ENCODE measurements at regions not wholly inside any gene's neighbourhood (a gene's known extent, or its start where the extent isn't known, plus 50 kb on each side); places are given as distances from the start of the nearest gene placed in this dataset.
"Not testable (repeated sequence)": the region's sequence is repeated elsewhere in the genome, so short reads cannot be mapped to it uniquely, and the experiment has no call there.

DNA sequence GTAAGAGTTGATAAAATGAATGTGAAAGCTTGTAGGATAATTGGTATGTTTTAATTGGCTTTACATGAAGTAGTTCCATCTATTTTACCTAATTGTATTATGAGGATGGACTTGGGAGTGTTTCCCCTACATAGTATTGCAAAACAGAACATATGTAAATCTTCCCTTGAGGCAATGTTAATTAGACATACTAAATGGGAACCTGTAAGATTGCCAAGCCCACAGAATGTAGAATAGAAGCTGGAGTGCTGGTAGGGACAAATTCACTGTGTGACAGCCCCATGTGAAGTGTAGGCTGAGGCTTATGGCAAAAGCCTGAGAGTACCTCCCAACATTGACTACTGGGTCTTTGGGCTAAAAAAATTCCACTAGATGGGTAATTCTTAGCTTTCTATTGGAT is 615.0 kb upstream of the AMOT start:
- no peak for DNase-seq (ENCODE audit: low read depth, low spot score)
- no peak overlapping the region for H3K4me3 ChIP-seq (ENCODE audit: low read length)

GRCh38 chrX:113429011-113429410 is 588.4 kb upstream of the AMOT start:
- H3K4me3 ChIP-seq (ENCODE audit: low read length): no peak overlapping the region
- DNase-seq (ENCODE audit: low read depth, low spot score): no peak

DNA sequence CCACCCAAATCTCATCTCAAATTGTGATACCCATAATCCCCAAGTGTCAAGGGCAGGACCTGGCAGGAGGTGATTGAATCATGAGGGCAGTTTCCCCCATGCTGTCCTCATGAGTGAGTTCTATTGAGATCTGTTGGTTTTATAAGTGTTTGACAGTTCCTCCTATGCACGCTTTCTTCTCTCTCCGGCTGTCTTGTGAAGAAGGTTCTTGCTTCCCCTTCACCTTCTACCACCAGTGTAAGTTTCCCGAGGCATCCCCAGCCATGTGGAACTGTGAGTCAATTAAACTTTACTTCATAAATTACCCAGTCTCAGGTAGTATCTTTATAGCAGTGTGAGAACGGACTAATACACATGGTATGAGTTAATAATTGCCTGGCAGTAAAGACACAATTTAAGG is 581.7 kb upstream of the AMOT start:
- no peak for DNase-seq (ENCODE audit: low read depth, low spot score)
- no peak overlapping the region for H3K4me3 ChIP-seq (ENCODE audit: low read length)

DNA sequence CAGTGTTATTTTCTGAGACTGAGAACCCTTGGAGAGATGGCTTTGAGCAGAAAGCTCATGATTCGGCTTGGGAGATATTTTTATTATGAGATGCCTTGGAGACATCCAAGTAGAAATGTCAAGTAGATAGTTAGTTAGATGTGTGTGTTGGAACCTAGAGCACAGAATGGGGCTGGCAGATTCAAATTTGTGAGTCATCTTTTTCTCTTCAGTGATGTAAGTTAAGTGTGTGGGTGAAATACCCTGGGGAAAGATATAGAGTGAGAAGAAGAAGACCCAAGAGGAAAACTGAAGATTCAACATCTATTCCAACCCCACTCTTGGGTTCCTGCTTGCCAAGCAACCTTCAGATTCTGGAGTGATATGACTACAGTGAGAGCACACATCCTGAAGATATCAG is 580.8 kb upstream of the AMOT start:
- no peak overlapping the region for H3K4me3 ChIP-seq (ENCODE audit: low read length)
- no peak for DNase-seq (ENCODE audit: low read depth, low spot score)

DNA sequence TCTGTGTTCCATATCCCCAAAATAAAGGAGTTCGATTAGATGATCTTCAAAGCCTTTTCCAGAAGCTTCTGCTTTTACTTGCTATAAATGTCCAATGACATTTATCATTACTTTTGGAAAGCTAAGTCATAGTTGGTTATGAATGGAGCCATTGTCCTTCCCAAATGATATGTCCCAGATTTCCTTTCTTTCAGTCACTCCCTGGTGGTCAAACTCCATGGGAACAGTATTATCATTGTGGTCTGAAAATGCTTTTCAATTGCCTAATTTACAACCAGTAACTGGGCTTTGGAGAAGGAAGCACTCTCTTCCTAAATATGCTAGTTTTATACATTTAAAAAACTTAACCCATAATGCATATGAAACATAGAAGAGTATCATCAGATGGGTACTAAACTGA is 571.5 kb upstream of the AMOT start:
- no peak overlapping the region for H3K4me3 ChIP-seq (ENCODE audit: low read length)
- DNase-seq (ENCODE audit: low read depth, low spot score): no peak

GRCh38 chrX:113408843-113409242 is 568.2 kb upstream of the AMOT start:
- DNase-seq (ENCODE audit: low read depth, low spot score): no peak
- no peak overlapping the region for H3K4me3 ChIP-seq (ENCODE audit: low read length)

GRCh38 chrX:113400193-113400704 is 559.6 kb upstream of the AMOT start:
- DNase-seq (ENCODE audit: low read depth, low spot score): no peak
- no peak overlapping the region for H3K4me3 ChIP-seq (ENCODE audit: low read length)

GRCh38 chrX:113399506-113400192 is 559.0 kb upstream of the AMOT start:
- no peak overlapping the region for H3K4me3 ChIP-seq (ENCODE audit: low read length)
- DNase-seq (ENCODE audit: low read depth, low spot score): no peak

DNA sequence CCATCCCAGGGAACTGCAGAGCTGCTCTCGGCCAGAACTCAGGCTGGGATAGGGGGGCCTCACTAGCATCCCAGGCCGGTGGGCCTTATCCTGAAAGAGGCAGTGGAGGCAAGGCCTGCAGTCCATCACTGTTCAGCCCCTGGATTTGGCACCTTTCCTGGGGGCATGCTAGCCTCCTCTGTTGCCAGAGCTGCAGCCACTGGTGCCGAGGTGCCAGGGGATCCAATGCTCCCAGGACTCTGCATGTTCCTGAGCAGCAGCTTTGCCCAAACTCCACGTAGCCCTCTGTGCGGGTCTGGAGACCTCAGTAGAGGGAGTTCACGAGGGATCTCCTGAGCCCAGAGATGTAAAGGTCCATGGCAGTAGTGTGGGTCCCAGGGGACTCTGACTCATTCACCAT is 551.7 kb upstream of the AMOT start:
- no peak for DNase-seq (ENCODE audit: low read depth, low spot score)

DNA sequence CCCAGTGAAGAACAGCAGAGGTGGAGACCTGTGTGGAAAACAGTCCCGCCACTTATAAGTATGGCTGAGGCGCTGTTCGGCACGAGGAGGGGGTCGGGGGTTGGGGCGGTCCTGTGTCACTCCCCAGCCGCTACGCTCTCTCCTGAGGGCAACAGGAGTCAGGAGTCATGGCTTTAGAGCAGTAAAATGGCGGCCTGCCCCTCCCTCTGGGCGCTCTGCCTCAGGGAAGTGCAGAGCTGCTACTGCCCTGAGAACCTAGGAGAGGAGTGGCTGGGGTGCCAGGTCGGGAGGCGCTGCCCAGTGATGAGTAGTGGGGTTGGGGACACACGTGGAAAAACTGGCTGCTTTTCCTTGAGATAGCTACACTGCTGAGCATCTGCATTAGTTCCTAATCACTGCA is 551.2 kb upstream of the AMOT start:
- DNase-seq (ENCODE audit: low read depth, low spot score): no peak
- H3K4me3 ChIP-seq (ENCODE audit: low read length): no peak overlapping the region

More for the DNA sequence above, 551.7 kb upstream of the AMOT start:
- no peak overlapping the region for H3K4me3 ChIP-seq (ENCODE audit: low read length)

GRCh38 chrX:113390531-113390930 is 549.9 kb upstream of the AMOT start:
- DNase-seq (ENCODE audit: low read depth, low spot score): no peak
- no peak overlapping the region for H3K4me3 ChIP-seq (ENCODE audit: low read length)

DNA sequence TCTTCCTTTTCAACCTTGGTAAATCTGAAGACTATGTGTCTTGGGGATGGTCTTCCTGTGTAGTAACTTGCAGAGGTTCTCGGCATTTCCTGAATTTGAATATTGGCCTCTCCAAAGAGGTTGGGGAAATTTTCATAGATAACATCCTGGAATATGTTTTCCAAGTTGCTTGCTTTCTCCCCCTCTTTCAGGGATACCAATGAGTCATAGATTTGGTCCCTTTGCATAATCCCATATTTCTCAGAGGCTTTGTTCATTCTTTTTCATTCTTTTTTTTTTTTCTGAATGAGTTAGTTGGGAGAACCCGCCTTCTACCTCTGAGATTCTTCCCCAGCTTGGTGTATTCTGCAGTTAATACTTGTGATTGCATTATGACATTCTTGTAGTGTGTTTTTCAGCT is 549.2 kb upstream of the AMOT start:
- no peak for DNase-seq (ENCODE audit: low read depth, low spot score)
- no peak overlapping the region for H3K4me3 ChIP-seq (ENCODE audit: low read length)

DNA sequence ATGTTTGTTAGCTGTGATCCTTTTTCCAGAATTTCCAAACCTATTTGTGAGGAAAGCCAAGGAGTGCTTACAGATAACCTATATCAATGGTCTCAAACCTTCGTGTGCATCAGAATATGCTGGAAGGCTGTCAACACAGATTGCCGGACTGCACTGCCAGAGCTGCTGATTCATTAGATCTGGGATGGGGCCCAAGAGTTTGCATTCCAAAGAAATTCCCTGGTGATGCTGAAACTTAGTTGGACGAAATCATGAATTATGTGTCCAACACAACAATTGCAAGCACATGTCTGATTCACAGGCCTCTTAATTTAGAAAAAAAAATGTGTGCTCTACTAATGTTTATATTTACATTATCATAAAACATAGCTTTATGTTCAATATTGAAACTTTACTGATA is 544.0 kb upstream of the AMOT start:
- no peak for DNase-seq (ENCODE audit: low read depth, low spot score)
- no peak overlapping the region for H3K4me3 ChIP-seq (ENCODE audit: low read length)

- not testable (repeated sequence) for DNase-seq (ENCODE audit: low read depth, low spot score); H3K4me3 ChIP-seq (ENCODE audit: low read length)
These were observed 532.8 kb upstream of the AMOT start for GRCh38 chrX:113373421-113373820.

DNA sequence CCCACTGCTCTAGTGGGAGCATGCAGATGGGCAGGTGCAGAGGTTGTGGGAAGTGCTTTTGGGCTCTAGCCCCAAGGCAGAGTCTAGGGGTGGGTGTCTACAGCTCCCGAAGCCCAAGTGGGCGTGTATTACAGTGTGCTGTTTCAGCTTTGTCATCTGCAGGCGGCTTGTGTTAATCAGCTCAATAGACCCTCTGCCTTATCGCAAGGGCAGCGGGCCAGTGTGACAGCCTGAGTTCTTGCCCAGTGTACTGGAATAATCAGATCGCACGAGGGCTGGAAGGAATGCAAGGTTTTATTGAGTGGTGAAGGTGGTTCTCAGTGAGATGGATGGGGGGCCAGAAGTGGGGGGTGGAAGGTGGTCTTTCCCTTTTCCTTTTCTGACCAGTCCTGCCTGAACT is 529.4 kb upstream of the AMOT start:
- H3K4me3 ChIP-seq (ENCODE audit: low read length): no peak overlapping the region
- DNase-seq (ENCODE audit: low read depth, low spot score): no peak

DNA sequence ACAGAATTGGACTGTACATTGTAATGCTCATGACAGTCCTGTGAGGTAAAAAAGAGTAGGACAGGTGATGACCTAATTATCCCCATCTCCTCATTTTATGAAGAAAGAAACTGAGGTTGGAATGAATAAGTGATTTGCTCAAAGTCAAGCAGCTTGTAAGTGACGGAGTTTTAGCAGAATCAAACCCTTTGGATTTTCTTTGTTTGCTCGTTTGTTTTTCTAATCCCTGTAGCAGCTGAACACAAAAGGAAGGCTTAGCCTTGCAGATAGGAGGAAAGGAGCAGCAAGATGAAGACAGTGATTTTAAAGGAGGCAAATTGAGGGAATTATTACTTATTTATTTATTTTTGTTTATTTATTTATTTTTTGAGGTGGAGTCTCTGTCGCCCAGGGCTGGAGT is 528.4 kb upstream of the AMOT start:
- H3K4me3 ChIP-seq (ENCODE audit: low read length): no peak overlapping the region
- no peak for DNase-seq (ENCODE audit: low read depth, low spot score)

DNA sequence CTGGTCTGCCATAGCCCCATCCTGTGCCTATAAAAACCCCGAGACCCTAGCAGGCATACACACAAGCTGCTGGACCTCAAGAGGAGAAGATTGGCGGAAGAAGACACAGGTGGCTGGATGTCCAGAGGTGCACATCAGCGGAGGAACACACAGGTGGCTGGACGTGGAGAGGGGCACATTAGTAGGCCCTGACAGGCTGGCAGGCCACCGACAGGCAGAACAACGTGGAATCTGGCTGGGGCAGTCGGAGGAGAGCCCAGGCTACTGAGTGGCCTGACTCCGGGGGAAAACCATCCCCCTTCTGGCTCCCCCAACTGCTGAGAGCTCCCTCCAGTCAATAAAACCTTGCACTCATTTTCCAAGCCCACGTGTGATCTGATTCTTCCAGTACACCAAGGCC is 512.5 kb upstream of the AMOT start:
- no peak overlapping the region for H3K4me3 ChIP-seq (ENCODE audit: low read length)
- no peak for DNase-seq (ENCODE audit: low read depth, low spot score)

- H3K4me3 ChIP-seq (ENCODE audit: low read length): no peak overlapping the region
- DNase-seq (ENCODE audit: low read depth, low spot score): no peak
These were observed 489.8 kb upstream of the AMOT start for GRCh38 chrX:113330416-113330815.

- DNase-seq (ENCODE audit: low read depth, low spot score): no peak
- no peak overlapping the region for H3K4me3 ChIP-seq (ENCODE audit: low read length)
These were observed 475.3 kb upstream of the AMOT start for GRCh38 chrX:113315927-113316326.

DNA sequence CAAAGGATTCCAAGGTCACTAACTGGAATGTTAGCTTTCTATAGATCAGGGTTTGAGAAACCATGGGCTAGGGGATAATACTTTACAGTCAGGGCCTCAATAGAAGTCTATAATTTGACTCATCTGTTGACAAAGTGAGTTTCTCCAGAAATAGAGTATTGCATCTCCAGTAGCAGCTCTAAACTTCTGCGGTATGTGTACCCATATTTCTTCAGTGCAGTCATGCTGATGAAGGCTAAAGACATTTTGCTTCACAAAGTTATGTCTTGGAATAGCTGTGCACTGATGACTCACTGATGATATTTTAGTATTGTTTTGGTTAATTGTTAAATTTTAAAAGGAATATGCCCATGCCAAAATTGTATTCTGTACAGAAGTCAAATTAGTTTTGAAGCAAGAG is 464.9 kb upstream of the AMOT start:
- no peak for DNase-seq (ENCODE audit: low read depth, low spot score)

GRCh38 chrX:113300580-113300979 is 459.9 kb upstream of the AMOT start:
- DNase-seq (ENCODE audit: low read depth, low spot score): no peak
- H3K4me3 ChIP-seq (ENCODE audit: low read length): no peak overlapping the region

More for the DNA sequence above, 464.9 kb upstream of the AMOT start:
- H3K4me3 ChIP-seq (ENCODE audit: low read length): no peak overlapping the region

Data from Jurkat, Clone E6-1 (cell line).